Stimulated activated effector memory CD8-positive, alpha-beta T cell treated with anti-CD3 and anti-CD28 coated beads, Interleukin-12 subunit alpha, Interleukin-12 subunit beta, amount 100 ng/mL, for 72 hours (primary cell): ENCODE measurements at regions not wholly inside any gene's neighbourhood (a gene's known extent, or its start where the extent isn't known, plus 50 kb on each side); places are given as distances from the start of the nearest gene placed in this dataset.
"Not testable (repeated sequence)": the region's sequence is repeated elsewhere in the genome, so short reads cannot be mapped to it uniquely, and the experiment has no call there.

ENCODE experiments used
- ATAC-seq: fragments of 150-1000 bp; cut with Tn5 transposase; 2 replicates; pipeline ENCODE4 v1.10.0; 2021
- DNase-seq, 2 donors: peaks; one replicate each; pipeline ENCODE4 v3.0.0; 2021 to 2022; ENCODE audit warnings: low spot score in 2 of 2
- H3K27ac Mint-ChIP-seq: one replicate; pipeline ENCODE4 v1.8.0; 2022; ENCODE audit warnings: mild to moderate bottlenecking, mixed read lengths
- H3K36me3 Mint-ChIP-seq: one replicate; pipeline ENCODE4 v1.8.0; 2022; ENCODE audit warnings: mild to moderate bottlenecking, mixed read lengths
- H3K4me1 Mint-ChIP-seq: one replicate; pipeline ENCODE4 v1.8.0; 2022; ENCODE audit warnings: mixed read lengths
- H3K4me3 Mint-ChIP-seq: one replicate; pipeline ENCODE4 v1.8.0; 2022; ENCODE audit warnings: mild to moderate bottlenecking, mixed read lengths
- H3K9me3 Mint-ChIP-seq: one replicate; pipeline ENCODE4 v1.8.0; 2022; ENCODE audit warnings: mixed read lengths

- H3K4me1 Mint-ChIP-seq = no peaks in the 10 kb centered on the region
- no peaks in the 10 kb centered on the region for H3K9me3 Mint-ChIP-seq
- H3K27ac Mint-ChIP-seq = no peak overlapping the region
- no peaks in the 10 kb centered on the region for H3K36me3 Mint-ChIP-seq
- ATAC-seq (no peak), DNase-seq (no peak)
- no peak overlapping the region for H3K4me3 Mint-ChIP-seq
Measured at GRCh38 chr11:44380820-44381219, 70.9 kb upstream of the ALX4 start.

- ATAC-seq (no peak), DNase-seq (no peak)
- H3K9me3 Mint-ChIP-seq = no peaks in the 10 kb centered on the region
- no peaks in the 10 kb centered on the region for H3K4me1 Mint-ChIP-seq
- no peak overlapping the region for H3K4me3 Mint-ChIP-seq
- H3K27ac Mint-ChIP-seq = no peak overlapping the region
- H3K36me3 Mint-ChIP-seq = no peaks in the 10 kb centered on the region
Measured at GRCh38 chr11:44381261-44381660, 71.3 kb upstream of the ALX4 start.

GRCh38 chr11:44382118-44382517 is 72.2 kb upstream of the ALX4 start:
- H3K4me1 Mint-ChIP-seq = no peaks in the 10 kb centered on the region
- no peak for DNase-seq
- no peak overlapping the region for H3K27ac Mint-ChIP-seq
- no peaks in the 10 kb centered on the region for H3K36me3 Mint-ChIP-seq
- no peaks in the 10 kb centered on the region for H3K9me3 Mint-ChIP-seq
- no peak overlapping the region for H3K4me3 Mint-ChIP-seq
- no peak for ATAC-seq

GRCh38 chr11:44382656-44383240 is 72.8 kb upstream of the ALX4 start:
- Mint-ChIP-seq H3K36me3 (no peaks in the 10 kb centered on the region), H3K4me3 (no peak overlapping the region), H3K4me1 (no peaks in the 10 kb centered on the region), H3K9me3 (no peaks in the 10 kb centered on the region), H3K27ac (no peak overlapping the region)
- DNase-seq (no peak), ATAC-seq (no peak)

GRCh38 chr11:44383246-44383645 is 73.3 kb upstream of the ALX4 start:
- Mint-ChIP-seq H3K4me1 (no peaks in the 10 kb centered on the region), H3K36me3 (no peaks in the 10 kb centered on the region), H3K4me3 (no peak overlapping the region), H3K9me3 (no peaks in the 10 kb centered on the region), H3K27ac (no peak overlapping the region)
- ATAC-seq = no peak
- DNase-seq = no peak

- Mint-ChIP-seq H3K9me3 (no peaks in the 10 kb centered on the region), H3K4me1 (no peaks in the 10 kb centered on the region), H3K27ac (no peak overlapping the region), H3K4me3 (no peak overlapping the region), H3K36me3 (no peaks in the 10 kb centered on the region)
- ATAC-seq (no peak), DNase-seq (no peak)
Measured at GRCh38 chr11:44387415-44387814, 77.5 kb upstream of the ALX4 start.

- Mint-ChIP-seq H3K9me3 (no peaks in the 10 kb centered on the region), H3K4me3 (no peak overlapping the region), H3K4me1 (no peaks in the 10 kb centered on the region), H3K27ac (no peak overlapping the region), H3K36me3 (no peaks in the 10 kb centered on the region)
- DNase-seq (no peak), ATAC-seq (no peak)
Measured at GRCh38 chr11:44387825-44388224, 77.9 kb upstream of the ALX4 start.

GRCh38 chr11:44388828-44389657 is 79.1 kb upstream of the ALX4 start:
- H3K4me3 Mint-ChIP-seq = no peak overlapping the region
- no peaks in the 10 kb centered on the region for H3K4me1 Mint-ChIP-seq
- DNase-seq (no peak), ATAC-seq (no peak)
- H3K9me3 Mint-ChIP-seq = no peaks in the 10 kb centered on the region
- no peak overlapping the region for H3K27ac Mint-ChIP-seq
- no peaks in the 10 kb centered on the region for H3K36me3 Mint-ChIP-seq

- Mint-ChIP-seq H3K4me1 (no peaks in the 10 kb centered on the region), H3K4me3 (no peak overlapping the region), H3K27ac (no peak overlapping the region), H3K36me3 (no peaks in the 10 kb centered on the region), H3K9me3 (no peaks in the 10 kb centered on the region)
- ATAC-seq (no peak), DNase-seq (no peak)
Measured at GRCh38 chr11:44389963-44390605, 80.1 kb upstream of the ALX4 start.

- not testable (repeated sequence) for H3K9me3 Mint-ChIP-seq, ATAC-seq, H3K27ac Mint-ChIP-seq, DNase-seq, H3K36me3 Mint-ChIP-seq, H3K4me1 Mint-ChIP-seq, H3K4me3 Mint-ChIP-seq
Measured at GRCh38 chr11:44391004-44391403, 81.1 kb upstream of the ALX4 start.

- H3K36me3 Mint-ChIP-seq, H3K4me3 Mint-ChIP-seq, DNase-seq, H3K4me1 Mint-ChIP-seq, H3K9me3 Mint-ChIP-seq, ATAC-seq, H3K27ac Mint-ChIP-seq: not testable (repeated sequence)
Measured at GRCh38 chr11:44396746-44397145, 86.8 kb upstream of the ALX4 start.

GRCh38 chr11:44397586-44398178 is 87.7 kb upstream of the ALX4 start:
- ATAC-seq (no peak), DNase-seq (no peak)
- H3K9me3 Mint-ChIP-seq = no peaks in the 10 kb centered on the region
- no peaks in the 10 kb centered on the region for H3K4me1 Mint-ChIP-seq
- no peak overlapping the region for H3K4me3 Mint-ChIP-seq
- no peak overlapping the region for H3K27ac Mint-ChIP-seq
- H3K36me3 Mint-ChIP-seq = no peaks in the 10 kb centered on the region

GRCh38 chr11:44398266-44399030 is 88.5 kb upstream of the ALX4 start:
- Mint-ChIP-seq H3K36me3 (no peaks in the 10 kb centered on the region), H3K9me3 (no peaks in the 10 kb centered on the region), H3K27ac (no peak overlapping the region), H3K4me3 (no peak overlapping the region), H3K4me1 (no peaks in the 10 kb centered on the region)
- ATAC-seq (peak; percentile 19), DNase-seq (no peak)

GRCh38 chr11:44399968-44400367 is 90.0 kb upstream of the ALX4 start:
- peak; percentile 40 for ATAC-seq
- no peaks in the 10 kb centered on the region for H3K4me1 Mint-ChIP-seq
- H3K36me3 Mint-ChIP-seq = no peaks in the 10 kb centered on the region
- no peak overlapping the region for H3K27ac Mint-ChIP-seq
- DNase-seq = no peak
- no peaks in the 10 kb centered on the region for H3K9me3 Mint-ChIP-seq
- no peak overlapping the region for H3K4me3 Mint-ChIP-seq

GRCh38 chr11:44400431-44400830 is 90.5 kb upstream of the ALX4 start:
- no peaks in the 10 kb centered on the region for H3K9me3 Mint-ChIP-seq
- H3K36me3 Mint-ChIP-seq = no peaks in the 10 kb centered on the region
- no peak overlapping the region for H3K4me3 Mint-ChIP-seq
- H3K27ac Mint-ChIP-seq = no peak overlapping the region
- DNase-seq = no peak
- no peaks in the 10 kb centered on the region for H3K4me1 Mint-ChIP-seq
- no peak for ATAC-seq
